Gastroesophageal sphincter (tissue), 4 donors: ENCODE measurements at regions not wholly inside any gene's neighbourhood (a gene's known extent, or its start where the extent isn't known, plus 50 kb on each side); places are given as distances from the start of the nearest gene placed in this dataset.
"Not testable (repeated sequence)": the region's sequence is repeated elsewhere in the genome, so short reads cannot be mapped to it uniquely, and the experiment has no call there.

Experiments
- ATAC-seq: fragments of 150-250 bp; one replicate; pipeline ENCODE4 v1.9.1; 2016; ENCODE audit warnings: mild to moderate bottlenecking, moderate library complexity
- H3K27ac ChIP-seq, 4 donors: fragments of 200-600 bp; sonication (generic) in 3 of 4; 1 replicate in 3 of 4; 2 replicates in 1 of 4; pipeline ENCODE4 v1.5.1; 2016 to 2019
- H3K27me3 ChIP-seq: fragments of 200-600 bp; sonication (generic); one replicate; pipeline ENCODE4 v1.5.1; 2019
- H3K36me3 ChIP-seq, 2 donors: fragments of 200-600 bp; sonication (generic); one replicate each; pipeline ENCODE4 v1.5.1; 2019; ENCODE audit warnings: control low read depth in 1 of 2
- H3K4me1 ChIP-seq, 3 donors: fragments of 200-600 bp; sonication (generic); 1 replicate in 2 of 3; 2 replicates in 1 of 3; pipeline ENCODE4 v1.5.1; 2016 to 2019; ENCODE audit warnings: control low read depth in 2 of 3
- H3K4me3 ChIP-seq, 2 donors: fragments of 200-600 bp; sonication (generic); one replicate each; pipeline ENCODE4 v1.5.1; 2019; ENCODE audit warnings: mild to moderate bottlenecking in 1 of 2, moderate library complexity in 1 of 2
- H3K9me3 ChIP-seq, 3 donors: fragments of 200-600 bp; sonication (generic); one replicate each; pipeline ENCODE4 v1.5.1; 2017 to 2019; ENCODE audit warnings: control low read depth in 2 of 3
- CTCF ChIP-seq, 4 experiments: fragments of 200-600 bp in 2 of 4; fragments of 450-650 bp in 2 of 4; sonication (generic) in 1 of 4; IDR thresholded peaks; one replicate each; pipeline ENCODE4 v1.5.1; 2017 to 2019; ENCODE audit warnings: antibody characterized with exemption in 4 of 4, mild to moderate bottlenecking in 2 of 4, moderate library complexity in 2 of 4
- EP300 ChIP-seq: sonication (generic); formaldehyde crosslinking; IDR thresholded peaks from one replicate; pipeline ENCODE4 v1.6.1; 2017; ENCODE audit warnings: antibody characterized with exemption, mild to moderate bottlenecking
- POLR2A ChIP-seq, 2 donors: fragments of 450-650 bp; IDR thresholded peaks; one replicate each; pipeline ENCODE4 v1.6.1; 2017; ENCODE audit warnings: antibody characterized with exemption in 2 of 2, mild to moderate bottlenecking in 2 of 2, moderate library complexity in 1 of 2
- POLR2AphosphoS5 ChIP-seq: sonication (generic); formaldehyde crosslinking; IDR thresholded peaks from one replicate; pipeline ENCODE4 v1.6.1; 2017; ENCODE audit warnings: antibody characterized with exemption
- WGBS, 2 donors: methylation state at CpG; one replicate each; pipeline ENCODE4 v1.1.5; 2018; ENCODE audit warnings: low coverage in 1 of 2; 5-methylcytosine and 5-hydroxymethylcytosine counted together

DNA sequence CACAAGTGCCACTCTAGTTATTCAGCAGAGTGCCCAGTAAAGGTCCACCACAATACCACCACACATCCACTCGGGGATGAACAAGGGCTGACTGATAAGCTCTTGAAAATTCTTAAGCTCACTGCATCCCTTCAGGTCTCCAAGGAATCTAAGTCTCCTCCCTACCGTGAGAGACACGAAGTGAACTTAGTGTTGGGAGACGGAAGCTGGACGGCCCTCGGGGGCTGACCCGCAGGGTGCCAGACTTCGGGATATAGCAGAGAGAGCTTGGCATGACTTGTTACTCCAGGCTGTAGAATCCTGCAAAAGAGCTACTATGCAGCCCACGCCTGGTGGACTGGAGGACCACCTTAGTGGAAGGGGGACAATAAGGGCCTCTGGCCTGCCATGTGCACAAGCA lies 75.1 kb downstream of the LYZL1 start:
- not testable (repeated sequence) for H3K27ac ChIP-seq, ATAC-seq, H3K4me3 ChIP-seq, H3K36me3 ChIP-seq, H3K9me3 ChIP-seq, H3K4me1 ChIP-seq, H3K27me3 ChIP-seq
- 80 to 91% methylated on average over 1 to 4 of the region's 9 CpGs for WGBS, 2 donors

DNA sequence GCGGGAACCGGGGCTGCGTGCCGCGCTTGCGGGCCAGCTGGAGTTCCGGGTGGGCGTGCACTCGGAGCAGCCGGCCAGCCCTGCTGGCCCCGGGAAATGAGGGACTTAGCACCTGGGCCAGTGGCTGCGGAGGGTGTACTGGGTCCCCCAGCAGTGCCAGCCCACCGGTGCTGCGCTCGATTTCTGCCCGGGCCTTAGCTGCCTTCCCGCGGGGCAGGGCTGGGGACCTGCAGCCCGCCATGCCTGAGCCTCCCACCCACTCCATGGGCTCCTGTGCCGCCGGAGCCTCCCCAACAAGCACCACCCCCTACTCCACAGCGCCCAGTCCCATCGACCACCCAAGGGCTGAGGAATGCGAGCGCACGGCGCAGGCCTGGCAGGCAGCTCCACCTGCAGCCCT lies 77.3 kb downstream of the LYZL1 start:
- H3K4me3 ChIP-seq, H3K9me3 ChIP-seq, ATAC-seq, H3K36me3 ChIP-seq, H3K27ac ChIP-seq, H3K4me1 ChIP-seq: not testable (repeated sequence)
- peaks cover 17% of the 10 kb centered on the region for H3K27me3 ChIP-seq
- WGBS, 2 donors = no CpG with 5 or more reads among the region's 27 CpGs

DNA sequence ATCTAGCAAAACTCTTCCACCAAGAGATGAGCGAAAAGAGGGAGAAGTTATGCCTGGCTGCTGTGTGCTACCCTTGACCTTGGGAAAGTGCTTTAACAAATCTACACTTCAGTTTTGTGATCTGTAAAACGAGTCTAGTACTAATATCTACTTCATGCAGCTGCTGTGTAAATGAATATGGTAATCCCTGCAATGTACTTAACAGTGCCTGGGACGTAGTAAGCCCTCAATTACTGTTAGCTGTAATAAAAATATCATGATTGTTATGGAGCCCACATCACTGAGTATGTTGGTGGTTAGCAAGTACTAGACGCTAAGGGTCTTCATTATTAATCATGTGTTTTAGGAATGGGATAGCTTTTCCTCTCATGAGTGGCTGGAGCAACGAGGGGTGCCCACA lies 80.5 kb downstream of the LYZL1 start:
- Histone ChIP-seq H3K4me1 (peaks cover 0 to 7% (median 0%) of the 10 kb centered on the region in 3 donors), H3K9me3 (no peaks in the 10 kb centered on the region), H3K27me3 (peaks cover 27% of the 10 kb centered on the region), H3K36me3 (no peaks in the 10 kb centered on the region), H3K27ac (no peak overlapping the region), H3K4me3 (no peak overlapping the region)
- WGBS, 2 donors = 69 to 79% methylated on average over 5 of the region's 5 CpGs
- TF ChIP-seq EP300 = no peak
- ATAC-seq = no peak

DNA sequence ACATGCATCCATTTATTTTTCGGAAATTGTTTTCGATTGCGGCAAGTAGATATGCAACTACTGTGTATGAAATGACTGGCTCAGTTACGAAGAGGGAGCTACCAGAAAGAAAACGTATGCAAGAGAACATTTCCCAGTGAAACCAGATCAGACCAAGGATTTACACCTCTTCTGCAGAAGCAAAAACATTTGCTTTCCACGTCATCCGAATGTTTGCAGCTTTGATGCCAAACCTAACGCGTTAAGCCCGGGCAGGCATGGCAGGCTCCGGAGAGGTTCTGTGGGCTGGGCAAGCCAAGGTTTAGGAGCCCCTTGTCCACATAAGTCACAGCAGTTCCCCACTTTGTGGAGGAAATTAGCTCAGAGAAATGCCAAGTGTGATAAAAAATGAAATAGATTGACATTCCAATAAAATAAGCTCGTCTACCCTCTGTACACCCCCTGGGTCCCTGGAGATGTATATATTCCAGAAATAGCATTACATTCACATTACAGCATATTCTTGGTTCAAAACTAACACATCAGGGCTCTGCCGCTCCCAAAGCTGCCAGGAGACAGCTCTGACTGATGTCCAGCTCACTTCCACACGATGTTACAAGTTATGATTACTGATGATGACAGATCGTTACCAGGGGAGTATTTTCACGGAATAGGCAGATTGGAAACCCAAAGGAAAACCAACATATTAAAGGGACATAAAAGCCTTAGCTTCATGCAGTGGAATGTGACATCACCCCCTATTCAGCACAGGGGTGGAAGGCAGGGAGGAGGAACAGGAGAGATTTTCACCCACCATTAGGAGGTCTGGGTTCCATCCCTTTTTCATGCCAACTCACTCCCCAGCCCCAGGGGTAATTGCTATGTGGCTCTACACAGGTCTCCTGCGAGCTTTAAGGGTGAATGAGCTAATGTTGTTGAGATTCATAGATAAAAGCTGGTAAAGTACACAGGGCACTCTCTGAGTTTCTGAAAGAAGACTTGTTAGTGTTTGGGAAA lies 81.5 kb downstream of the LYZL1 start:
- TF ChIP-seq POLR2AphosphoS5 = no peak
- TF ChIP-seq EP300 = no peak
- TF ChIP-seq POLR2A (IDR thresholded peaks at IDR 0.05) = no peak
- TF ChIP-seq CTCF (IDR thresholded peaks at IDR 0.05) = no peak
- ATAC-seq = no peak

GRCh38 chr10:29372920-29373319 lies 84.0 kb downstream of the LYZL1 start:
- H3K9me3 ChIP-seq = no peaks in the 10 kb centered on the region
- no peak overlapping the region for H3K4me3 ChIP-seq
- WGBS, 2 donors = 42 to 86% methylated on average over 3 to 5 of the region's 5 CpGs
- H3K36me3 ChIP-seq = no peaks in the 10 kb centered on the region
- peaks cover 0 to 7% (median 0%) of the 10 kb centered on the region in 3 donors for H3K4me1 ChIP-seq
- peaks cover 27% of the 10 kb centered on the region for H3K27me3 ChIP-seq
- TF ChIP-seq POLR2AphosphoS5 (no peak), POLR2A (IDR thresholded peaks at IDR 0.05) (no peak), EP300 (no peak), CTCF (IDR thresholded peaks at IDR 0.05) (no peak)
- H3K27ac ChIP-seq = no peak overlapping the region
- no peak for ATAC-seq

More for the DNA sequence above, 81.5 kb downstream of the LYZL1 start:
- Histone ChIP-seq H3K4me1 (peaks cover 0 to 7% (median 0%) of the 10 kb centered on the region in 3 donors), H3K36me3 (no peaks in the 10 kb centered on the region), H3K27ac (no peak overlapping the region), H3K27me3 (peaks cover 27% of the 10 kb centered on the region), H3K9me3 (no peaks in the 10 kb centered on the region), H3K4me3 (no peak overlapping the region)
- 43 to 49% methylated on average over 6 to 17 of the region's 17 CpGs for WGBS, 2 donors

- no peak overlapping the region for H3K4me3 ChIP-seq
- no peaks in the 10 kb centered on the region for H3K36me3 ChIP-seq
- H3K27me3 ChIP-seq = peaks cover 23% of the 10 kb centered on the region
- TF ChIP-seq POLR2AphosphoS5 = no peak
- no peak for TF ChIP-seq EP300
- no peak for TF ChIP-seq POLR2A (IDR thresholded peaks at IDR 0.05)
- no peak for TF ChIP-seq CTCF (IDR thresholded peaks at IDR 0.05)
- no peak overlapping the region for H3K27ac ChIP-seq
- no peak for ATAC-seq
- 86 to 94% methylated on average over 6 to 7 of the region's 7 CpGs for WGBS, 2 donors
- peaks cover 0 to 14% (median under 1%) of the 10 kb centered on the region in 3 donors for H3K4me1 ChIP-seq
- H3K9me3 ChIP-seq = no peaks in the 10 kb centered on the region
Observed at GRCh38 chr10:29374162-29374561, 85.3 kb downstream of the LYZL1 start.
